ENCODE measurements at regions not wholly inside any gene's neighbourhood (a gene's known extent, or its start where the extent isn't known, plus 50 kb on each side); places are given as distances from the start of the nearest gene placed in this dataset.

DNA sequence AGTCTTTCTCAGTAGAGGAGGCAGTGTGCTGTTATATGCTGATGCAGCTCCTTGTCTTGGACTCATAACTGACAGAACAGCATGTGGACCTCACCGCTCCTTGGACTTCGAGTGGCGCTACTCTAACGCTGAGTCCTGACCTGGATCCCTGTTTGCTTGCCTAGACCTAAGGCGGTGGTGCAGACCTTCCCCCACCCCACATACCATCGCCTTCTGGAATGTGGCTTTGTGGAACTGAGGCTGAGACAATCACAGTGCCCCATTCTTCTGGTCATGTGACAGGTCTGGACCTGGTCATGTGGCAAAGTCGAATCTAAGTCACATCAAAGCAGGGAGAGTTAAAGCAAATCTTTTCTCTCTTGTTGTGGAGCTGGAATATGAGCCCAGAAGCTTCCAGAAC lies 190.7 kb upstream of the MKI67 start:
- no peak for DNase-seq

DNA sequence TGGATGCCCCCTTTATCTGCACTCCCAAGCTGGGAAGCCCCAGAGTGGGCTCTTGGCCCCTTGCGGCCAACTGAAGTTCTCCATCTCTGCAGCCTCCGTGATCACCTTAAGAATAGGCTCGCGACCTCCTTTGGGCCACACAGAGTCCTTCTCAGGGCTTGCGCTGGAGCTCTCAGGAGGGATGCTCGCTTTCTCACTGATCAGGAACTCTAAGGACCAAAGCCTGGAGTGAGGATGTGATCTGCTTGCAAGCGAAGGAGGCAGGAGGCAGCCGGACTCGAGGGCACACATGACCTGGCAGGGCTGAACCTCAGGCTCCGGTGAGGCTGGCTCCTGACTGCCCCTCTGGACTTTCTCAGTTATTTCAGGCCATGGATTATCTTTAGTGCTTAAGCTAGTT lies 192.1 kb upstream of the MKI67 start:
- no peak for DNase-seq

DNA sequence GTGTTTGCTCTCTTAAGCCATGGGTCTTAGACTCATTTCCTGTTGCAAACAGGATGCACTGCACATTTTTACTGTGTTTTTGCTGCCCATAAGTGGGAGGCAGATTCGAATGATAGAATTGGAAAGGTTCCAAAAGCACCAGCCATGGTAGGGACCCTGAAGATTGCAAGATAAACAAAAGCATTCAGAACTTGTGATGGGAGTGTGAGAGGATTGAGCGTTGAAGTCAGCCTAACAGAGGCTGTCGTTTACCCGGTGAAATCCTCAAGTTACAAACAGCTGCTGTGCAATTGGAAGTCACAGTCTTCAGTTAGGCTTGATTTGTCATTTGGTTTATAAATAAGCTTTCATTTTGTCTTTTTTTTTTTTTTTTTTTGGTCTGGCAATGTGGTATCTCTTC lies 192.7 kb upstream of the MKI67 start:
- DNase-seq, result no peak

DNA sequence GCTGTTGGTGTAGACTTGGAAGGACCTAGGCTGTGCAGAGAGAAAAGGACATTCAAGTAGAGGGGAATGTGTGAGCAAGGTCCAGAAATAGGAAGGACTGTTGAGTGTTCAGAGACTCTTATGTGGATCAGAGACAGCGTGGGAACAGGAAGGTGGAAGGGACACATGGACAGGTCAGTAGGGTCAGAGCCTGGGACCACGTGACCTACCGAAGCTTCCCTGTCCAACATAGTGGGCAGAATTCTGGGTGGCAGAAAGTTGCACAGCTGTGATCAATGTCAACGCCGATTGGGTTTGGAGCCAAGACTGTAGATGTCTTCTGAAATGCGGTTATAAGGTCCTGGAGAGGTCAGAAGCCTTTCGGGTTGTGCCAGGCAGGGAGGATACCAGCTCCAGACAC lies 195.9 kb upstream of the MKI67 start:
- no peak for DNase-seq

GRCh38 chr10:128322950-128323349 lies 196.7 kb upstream of the MKI67 start:
- no peak for DNase-seq

- peak; percentile 26 for DNase-seq
Measured at GRCh38 chr10:128324058-128324827, 198.0 kb upstream of the MKI67 start.

- no peak for DNase-seq
Measured at GRCh38 chr10:128325788-128326187, 199.6 kb upstream of the MKI67 start.

DNA sequence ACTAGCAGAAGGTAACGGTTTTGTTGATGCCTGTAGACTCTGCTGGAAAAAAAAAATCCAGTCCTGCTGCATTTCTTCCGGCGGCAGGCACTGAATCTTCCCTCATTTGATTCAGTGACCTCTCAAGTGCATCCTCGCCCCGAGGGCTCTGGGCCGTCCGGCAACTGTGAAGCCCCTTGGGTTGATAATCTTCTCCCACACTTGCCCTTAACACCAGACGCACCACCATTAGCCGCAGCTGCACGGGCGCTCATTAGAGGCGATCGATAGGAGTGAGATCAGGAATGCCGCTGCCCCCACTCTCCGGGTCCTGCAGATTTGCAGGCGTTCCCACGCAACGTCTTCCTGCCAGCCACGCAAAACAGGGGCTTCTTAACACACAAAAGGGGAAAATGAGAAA lies 200.0 kb upstream of the MKI67 start:
- DNase-seq, result no peak

- DNase-seq, result no peak
Measured at GRCh38 chr10:128326851-128327250, 200.6 kb upstream of the MKI67 start.

DNA sequence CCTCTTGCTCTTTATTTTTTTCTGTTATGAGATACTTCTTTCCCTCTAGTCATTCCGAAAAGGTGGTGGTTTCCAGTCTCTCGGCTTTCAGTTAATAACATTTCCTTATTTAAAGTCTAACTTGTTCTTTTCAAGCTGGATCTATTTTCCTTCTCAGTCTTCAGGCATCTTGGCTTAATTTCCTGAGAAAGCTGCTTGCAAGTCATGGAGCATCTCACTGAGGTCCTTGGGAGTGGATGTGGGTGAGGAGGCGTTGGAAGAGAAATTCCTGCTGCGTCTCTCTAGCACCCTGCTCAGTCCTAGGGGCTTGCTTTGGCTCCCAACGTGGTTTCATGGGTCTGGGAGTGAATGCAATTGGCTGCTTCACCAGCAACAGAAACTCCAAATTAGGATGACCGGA lies 210.2 kb upstream of the MKI67 start:
- no peak for DNase-seq

- DNase-seq, result peak; percentile 96
Measured at GRCh38 chr10:128337860-128338378, 211.7 kb upstream of the MKI67 start.

- peak; percentile 50 for DNase-seq
Measured at GRCh38 chr10:128338951-128339350, 212.7 kb upstream of the MKI67 start.

DNA sequence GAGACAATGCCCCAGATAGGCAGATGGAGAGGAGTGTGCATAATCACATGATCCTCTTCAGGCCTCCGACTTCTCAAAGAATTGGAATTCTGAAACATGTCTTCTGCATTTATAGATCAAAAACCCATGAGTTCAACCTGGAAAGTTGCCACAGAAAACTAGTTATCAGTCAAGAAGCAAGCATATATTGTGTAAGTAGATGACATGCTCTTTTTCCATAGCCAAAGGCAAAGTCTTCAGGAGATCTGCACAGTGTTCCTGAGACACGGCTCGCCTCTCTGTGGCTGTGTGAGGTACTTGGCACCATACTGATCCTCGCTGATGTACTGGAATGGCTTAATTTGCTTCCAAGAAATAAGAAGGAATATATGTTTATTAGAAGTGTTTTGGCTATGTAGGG lies 213.5 kb upstream of the MKI67 start:
- DNase-seq, result peak; percentile 88

GRCh38 chr10:128345353-128345752 lies 219.1 kb upstream of the MKI67 start:
- DNase-seq, result peak; percentile 21

DNA sequence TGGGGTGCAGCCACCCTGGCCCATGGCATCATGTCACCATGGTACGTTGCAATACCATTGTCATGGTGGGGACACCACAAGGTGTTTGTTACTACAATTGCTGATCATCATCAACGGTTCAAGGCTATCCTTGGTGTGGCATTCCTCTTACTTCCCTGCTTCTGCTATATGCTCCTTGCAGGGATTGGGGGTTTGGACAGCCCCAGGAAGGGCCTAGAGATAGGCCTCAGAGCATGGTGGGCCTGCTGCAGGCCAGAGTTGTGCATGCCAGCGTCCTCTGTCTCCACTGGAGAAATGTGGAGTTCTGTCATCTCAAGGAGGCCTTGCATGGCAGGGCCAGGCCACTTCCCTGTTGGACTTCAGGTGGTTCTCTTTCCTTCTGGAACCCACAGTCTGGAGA lies 234.6 kb upstream of the MKI67 start:
- DNase-seq, result no peak

DNA sequence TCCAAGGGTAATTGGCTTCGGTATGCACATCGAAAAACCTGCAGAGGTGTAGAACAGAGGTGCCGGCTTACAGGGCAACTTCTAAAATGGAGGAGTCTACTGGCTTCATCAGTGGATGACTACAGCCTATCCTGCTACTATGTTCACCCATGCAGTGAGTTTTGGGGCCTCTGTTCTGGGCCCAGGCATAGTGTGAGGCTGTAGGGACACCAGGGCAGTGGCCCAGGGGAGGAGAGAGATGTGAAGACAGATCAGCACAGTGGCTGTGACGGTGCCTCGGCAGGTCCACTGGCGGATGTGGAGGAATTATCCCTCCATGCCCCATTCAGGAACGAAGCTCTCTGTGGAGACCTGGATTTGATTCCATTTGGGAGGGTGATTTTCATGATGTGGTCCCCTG lies 235.3 kb upstream of the MKI67 start:
- DNase-seq, result no peak

DNA sequence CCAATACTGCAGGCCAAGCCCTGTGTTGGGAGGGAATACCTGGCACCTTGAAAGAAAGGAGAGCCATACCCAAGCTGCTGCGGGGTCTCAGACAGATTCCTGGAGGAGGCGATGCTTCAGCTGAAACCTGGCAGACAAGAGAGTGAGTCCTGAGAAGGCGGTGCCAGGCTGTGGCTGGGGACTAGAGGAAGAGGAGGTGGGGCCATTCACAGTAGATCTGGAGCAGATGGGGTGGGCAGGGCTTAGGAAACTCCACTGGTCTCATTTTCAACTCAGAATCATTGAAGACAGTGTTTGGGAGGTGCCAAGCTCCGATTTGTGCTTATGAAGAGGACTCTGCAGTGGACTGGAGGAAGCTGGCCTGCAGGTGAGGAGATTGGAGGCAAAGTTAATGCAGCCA lies 236.3 kb upstream of the MKI67 start:
- no peak for DNase-seq

- DNase-seq, result no peak
Measured at GRCh38 chr10:128364631-128365030, 238.4 kb upstream of the MKI67 start.

GRCh38 chr10:128365156-128365725 lies 239.0 kb upstream of the MKI67 start:
- DNase-seq, result no peak

- no peak for DNase-seq
Measured at GRCh38 chr10:128367807-128368206, 241.6 kb upstream of the MKI67 start.

DNA sequence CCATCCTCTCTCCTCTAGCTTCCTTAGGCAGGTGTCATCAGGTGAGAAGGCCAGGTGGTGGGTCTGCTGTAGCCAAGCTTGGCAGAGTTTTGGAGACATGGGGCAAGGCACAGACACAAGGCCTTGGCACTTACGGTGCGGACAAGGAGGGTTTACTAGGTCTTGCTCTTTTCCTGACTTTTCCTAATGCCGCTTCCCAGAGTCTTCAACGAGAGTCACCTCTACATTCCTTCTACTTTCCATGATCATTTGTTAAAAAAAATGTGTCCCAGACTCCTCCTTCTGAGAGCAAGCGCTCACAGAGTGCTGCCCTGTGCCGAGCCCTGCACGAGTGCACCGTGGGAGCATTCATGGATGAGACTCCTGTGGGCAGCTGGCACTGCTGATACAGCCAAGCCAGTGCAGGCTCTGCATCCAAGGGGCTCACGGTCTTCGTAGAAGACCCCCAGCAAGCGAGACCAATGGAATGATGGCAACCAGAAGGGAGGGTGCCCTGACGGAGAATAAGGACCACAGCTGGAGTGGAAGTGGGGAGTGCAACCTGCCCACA lies 243.0 kb upstream of the MKI67 start:
- no peak for DNase-seq

DNA sequence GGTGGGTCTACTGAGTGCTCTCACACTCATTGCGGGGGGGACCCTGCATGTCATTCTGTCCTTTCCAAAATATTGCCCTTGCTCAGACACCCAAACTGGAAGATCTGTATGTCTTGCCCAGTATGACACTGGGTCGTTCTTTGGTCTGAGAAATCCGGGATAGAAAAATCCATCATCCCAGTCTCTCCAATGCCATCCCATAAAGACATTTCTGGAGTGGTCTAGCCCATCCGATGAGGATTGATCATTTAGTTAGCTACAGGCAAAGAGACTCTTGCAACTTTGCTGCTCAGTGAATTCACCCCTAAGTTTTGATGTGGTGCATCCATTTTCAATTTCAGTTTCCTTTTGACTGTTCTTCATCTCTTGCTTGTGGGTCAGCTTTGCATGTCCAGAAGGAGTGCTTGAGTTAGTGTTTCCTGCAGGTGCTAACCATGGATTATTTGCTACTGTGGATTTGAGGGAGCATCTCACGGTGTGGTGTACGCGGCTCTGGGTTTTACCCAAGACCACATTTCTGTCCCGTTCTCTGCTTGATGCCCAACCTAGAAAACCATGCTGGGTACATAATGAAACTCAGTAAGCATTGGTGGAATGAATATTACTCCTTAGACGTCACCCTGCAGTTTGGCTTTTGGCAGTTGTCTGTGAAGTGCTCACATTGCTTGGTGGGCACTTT lies 247.0 kb upstream of the MKI67 start:
- DNase-seq, result no peak

DNA sequence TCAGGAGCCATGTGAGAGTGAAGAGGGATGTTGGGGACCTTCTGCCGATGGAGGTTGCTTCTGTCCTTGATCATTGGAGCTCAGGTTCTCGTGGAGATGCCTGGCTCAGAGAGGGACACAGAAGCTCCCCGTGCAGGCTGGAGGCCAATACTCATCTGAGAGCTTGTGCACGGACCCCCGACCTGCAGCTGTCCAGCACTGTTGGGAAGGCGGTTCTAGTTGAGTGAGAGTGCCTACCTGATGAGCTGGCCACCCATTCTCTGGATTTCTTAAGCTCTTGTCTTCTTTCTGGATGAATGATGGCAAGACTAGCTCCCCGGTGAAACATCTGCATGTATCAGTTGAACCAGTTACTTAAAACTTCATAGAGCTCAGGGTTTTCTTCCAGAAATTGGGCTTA lies 247.6 kb upstream of the MKI67 start:
- DNase-seq, result no peak
